Osteocyte (in vitro differentiated cells): ENCODE measurements at regions not wholly inside any gene's neighbourhood (a gene's known extent, or its start where the extent isn't known, plus 50 kb on each side); places are given as distances from the start of the nearest gene placed in this dataset.

Source experiments
- DNase-seq: peaks from one replicate; pipeline ENCODE4 v3.0.0; 2021; ENCODE audit warnings: mixed read lengths; ENCODE audit not compliant: unreplicated experiment; ENCODE audit errors: extremely low spot score
- H3K27ac Mint-ChIP-seq: one replicate; pipeline ENCODE4 v1.8.0; 2021; ENCODE audit warnings: mild to moderate bottlenecking, mixed read lengths; ENCODE audit not compliant: unreplicated experiment
- H3K27me3 Mint-ChIP-seq: one replicate; pipeline ENCODE4 v1.8.0; 2021; ENCODE audit warnings: mixed read lengths; ENCODE audit not compliant: unreplicated experiment
- H3K36me3 Mint-ChIP-seq: one replicate; pipeline ENCODE4 v1.8.0; 2021; ENCODE audit warnings: mixed read lengths; ENCODE audit not compliant: unreplicated experiment
- H3K4me1 Mint-ChIP-seq: one replicate; pipeline ENCODE4 v1.8.0; 2021; ENCODE audit warnings: mixed read lengths; ENCODE audit not compliant: unreplicated experiment
- H3K4me3 Mint-ChIP-seq: one replicate; pipeline ENCODE4 v1.8.0; 2021; ENCODE audit warnings: mild to moderate bottlenecking, moderate library complexity, mixed read lengths; ENCODE audit not compliant: unreplicated experiment
- H3K9me3 Mint-ChIP-seq: one replicate; pipeline ENCODE4 v1.8.0; 2021; ENCODE audit warnings: mixed read lengths; ENCODE audit not compliant: unreplicated experiment
- CTCF ChIP-seq: fragments of 200-600 bp; sonication (generic); IDR thresholded peaks from 2 replicates; pipeline ENCODE4 v1.5.0; 2021; ENCODE audit warnings: antibody characterized with exemption, mild to moderate bottlenecking, moderate library complexity

- no peaks in the 10 kb centered on the region for H3K4me1 Mint-ChIP-seq
- no peaks in the 10 kb centered on the region for H3K36me3 Mint-ChIP-seq
- H3K4me3 Mint-ChIP-seq, result no peak overlapping the region
- no peak overlapping the region for H3K27ac Mint-ChIP-seq
- DNase-seq, result no peak
- no peak for TF ChIP-seq CTCF
- H3K9me3 Mint-ChIP-seq, result peaks cover 9% of the 10 kb centered on the region
- H3K27me3 Mint-ChIP-seq, result no peaks in the 10 kb centered on the region
Measured at GRCh38 chr1:106802181-106802580, 254.3 kb upstream of the PRMT6 start.

- Mint-ChIP-seq H3K36me3 (no peaks in the 10 kb centered on the region), H3K4me1 (no peaks in the 10 kb centered on the region), H3K4me3 (no peak overlapping the region), H3K27me3 (no peaks in the 10 kb centered on the region), H3K27ac (no peak overlapping the region), H3K9me3 (peaks cover 17% of the 10 kb centered on the region)
- no peak for DNase-seq
- no peak for TF ChIP-seq CTCF
Measured at GRCh38 chr1:106814418-106814817, 242.1 kb upstream of the PRMT6 start.

- TF ChIP-seq CTCF, result no peak
- Mint-ChIP-seq H3K9me3 (peaks cover 18% of the 10 kb centered on the region), H3K36me3 (no peaks in the 10 kb centered on the region), H3K4me1 (no peaks in the 10 kb centered on the region), H3K27ac (no peak overlapping the region), H3K4me3 (no peak overlapping the region), H3K27me3 (no peaks in the 10 kb centered on the region)
- no peak for DNase-seq
Measured at GRCh38 chr1:106817575-106817974, 238.9 kb upstream of the PRMT6 start.

GRCh38 chr1:106831511-106831910 lies 225.0 kb upstream of the PRMT6 start:
- Mint-ChIP-seq H3K4me3 (no peak overlapping the region), H3K27ac (no peak overlapping the region)

GRCh38 chr1:106836708-106837107 lies 219.8 kb upstream of the PRMT6 start:
- H3K27me3 Mint-ChIP-seq, result no peaks in the 10 kb centered on the region
- H3K27ac Mint-ChIP-seq, result no peak overlapping the region
- H3K9me3 Mint-ChIP-seq, result no peaks in the 10 kb centered on the region
- no peaks in the 10 kb centered on the region for H3K36me3 Mint-ChIP-seq
- no peaks in the 10 kb centered on the region for H3K4me1 Mint-ChIP-seq
- H3K4me3 Mint-ChIP-seq, result no peak overlapping the region
- no peak for DNase-seq
- no peak for TF ChIP-seq CTCF

More at GRCh38 chr1:106831511-106831910, 225.0 kb upstream of the PRMT6 start:
- peaks cover 22% of the 10 kb centered on the region for H3K9me3 Mint-ChIP-seq
- no peaks in the 10 kb centered on the region for H3K4me1 Mint-ChIP-seq
- no peak for TF ChIP-seq CTCF
- H3K36me3 Mint-ChIP-seq, result no peaks in the 10 kb centered on the region
- no peaks in the 10 kb centered on the region for H3K27me3 Mint-ChIP-seq
- no peak for DNase-seq
